PFSK-1 (cell line): ENCODE measurements at regions not wholly inside any gene's neighbourhood (a gene's known extent, or its start where the extent isn't known, plus 50 kb on each side); places are given as distances from the start of the nearest gene placed in this dataset.

ENCODE experiments used
- FOXP2 ChIP-seq: optimal IDR thresholded peaks from 2 replicates; pipeline ENCODE3; 2011; ENCODE audit warnings: borderline replicate concordance, control low read depth, inconsistent platforms; ENCODE audit not compliant: insufficient read depth; ENCODE audit errors: extremely low read length, extremely low read depth
- POLR2AphosphoS5 ChIP-seq: IDR thresholded peaks from 2 replicates; pipeline ENCODE4 v1.6.1; 2012; ENCODE audit warnings: low read depth, mild to moderate bottlenecking, control low read depth, low read length, moderate library complexity
- REST ChIP-seq, 2 experiments: IDR thresholded peaks; 2 replicates each; pipeline versions ENCODE4 v1.6.1 to v1.8.0; 2011 to 2012; ENCODE audit warnings: low read depth in 2 of 2, low read length in 2 of 2, control low read depth in 1 of 2, inconsistent platforms in 1 of 2, mild to moderate bottlenecking in 1 of 2, moderate library complexity in 1 of 2; ENCODE audit not compliant: insufficient read depth in 1 of 2
- SIN3A ChIP-seq: IDR thresholded peaks from 2 replicates; pipeline ENCODE4 v1.6.1; 2012; ENCODE audit warnings: mild to moderate bottlenecking, low read length, moderate library complexity, borderline replicate concordance; ENCODE audit not compliant: insufficient read depth
- TAF1 ChIP-seq: IDR thresholded peaks from 2 replicates; pipeline ENCODE4 v1.6.1; 2012; ENCODE audit warnings: low read length, control low read depth, borderline replicate concordance; ENCODE audit not compliant: insufficient read depth

- no peak for TF ChIP-seq TAF1
- TF ChIP-seq REST (IDR thresholded peaks at IDR 0.05; ENCODE audit: insufficient read depth in 1 of 2, low read depth in 2 of 2, low read length in 2 of 2) = no peak
Measured at GRCh38 chr6:166101819-166102419, 65.7 kb downstream of the TBXT start.

GRCh38 chr6:166097914-166098522, 69.6 kb downstream of the TBXT start:
- TF ChIP-seq POLR2AphosphoS5 (no peak), FOXP2 (no peak), REST (IDR thresholded peaks at IDR 0.05; ENCODE audit: insufficient read depth in 1 of 2, low read depth in 2 of 2, low read length in 2 of 2) (peak; percentile 70 to 85), SIN3A (no peak), TAF1 (no peak)

GRCh38 chr6:166087852-166088251, 79.8 kb downstream of the TBXT start:
- TF ChIP-seq SIN3A (no peak), TAF1 (no peak), FOXP2 (no peak), REST (IDR thresholded peaks at IDR 0.05; ENCODE audit: insufficient read depth in 1 of 2, low read depth in 2 of 2, low read length in 2 of 2) (no peak), POLR2AphosphoS5 (no peak)

GRCh38 chr6:166087246-166087645, 80.4 kb downstream of the TBXT start:
- TF ChIP-seq POLR2AphosphoS5 (no peak), TAF1 (no peak), REST (IDR thresholded peaks at IDR 0.05; ENCODE audit: insufficient read depth in 1 of 2, low read depth in 2 of 2, low read length in 2 of 2) (no peak), FOXP2 (no peak), SIN3A (no peak)
